ENCODE measurements at regions not wholly inside any gene's neighbourhood (a gene's known extent, or its start where the extent isn't known, plus 50 kb on each side); places are given as distances from the start of the nearest gene placed in this dataset.
"Not testable (repeated sequence)": the region's sequence is repeated elsewhere in the genome, so short reads cannot be mapped to it uniquely, and the experiment has no call there.

DNA sequence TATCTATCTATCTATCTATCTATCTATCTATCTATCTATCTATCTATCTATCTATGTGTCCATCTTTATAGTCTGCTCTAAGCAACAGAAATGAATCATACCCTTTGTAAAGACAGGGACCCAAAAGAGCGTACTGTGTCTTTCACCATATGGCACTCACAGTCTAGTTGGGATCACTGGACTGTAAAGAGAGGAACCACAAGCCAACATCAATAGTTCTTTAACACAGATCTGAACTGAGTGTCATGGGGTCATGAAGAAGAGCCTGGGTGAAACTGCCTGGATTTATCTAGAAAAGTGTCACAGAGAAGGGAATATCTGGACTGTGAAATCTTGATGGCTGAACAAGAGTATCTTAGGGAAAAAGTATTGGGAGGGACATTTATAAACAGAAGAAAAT, 619.1 kb upstream of the SOX9 start:
- DNase-seq (ENCODE audit: low read depth): no peak

DNA sequence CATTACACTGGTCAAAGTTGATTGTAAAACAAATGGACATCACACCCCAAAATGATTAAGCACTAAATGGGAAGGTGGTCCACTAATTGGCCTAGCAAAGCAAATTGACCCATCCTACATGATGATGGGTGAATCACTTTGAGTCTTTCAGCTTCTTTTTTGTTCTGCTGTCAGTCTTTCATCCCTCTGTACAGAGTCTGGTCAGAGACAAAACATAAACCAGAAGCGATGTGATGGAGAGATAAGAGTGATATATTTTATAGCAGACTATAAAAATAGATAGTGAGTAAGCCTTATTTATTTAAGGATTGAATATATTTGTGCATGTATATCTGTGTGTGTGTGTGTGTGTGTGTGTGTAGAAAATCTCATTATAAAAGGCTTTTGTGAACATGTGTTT, 618.4 kb upstream of the SOX9 start:
- DNase-seq (ENCODE audit: low read depth): no peak

DNA sequence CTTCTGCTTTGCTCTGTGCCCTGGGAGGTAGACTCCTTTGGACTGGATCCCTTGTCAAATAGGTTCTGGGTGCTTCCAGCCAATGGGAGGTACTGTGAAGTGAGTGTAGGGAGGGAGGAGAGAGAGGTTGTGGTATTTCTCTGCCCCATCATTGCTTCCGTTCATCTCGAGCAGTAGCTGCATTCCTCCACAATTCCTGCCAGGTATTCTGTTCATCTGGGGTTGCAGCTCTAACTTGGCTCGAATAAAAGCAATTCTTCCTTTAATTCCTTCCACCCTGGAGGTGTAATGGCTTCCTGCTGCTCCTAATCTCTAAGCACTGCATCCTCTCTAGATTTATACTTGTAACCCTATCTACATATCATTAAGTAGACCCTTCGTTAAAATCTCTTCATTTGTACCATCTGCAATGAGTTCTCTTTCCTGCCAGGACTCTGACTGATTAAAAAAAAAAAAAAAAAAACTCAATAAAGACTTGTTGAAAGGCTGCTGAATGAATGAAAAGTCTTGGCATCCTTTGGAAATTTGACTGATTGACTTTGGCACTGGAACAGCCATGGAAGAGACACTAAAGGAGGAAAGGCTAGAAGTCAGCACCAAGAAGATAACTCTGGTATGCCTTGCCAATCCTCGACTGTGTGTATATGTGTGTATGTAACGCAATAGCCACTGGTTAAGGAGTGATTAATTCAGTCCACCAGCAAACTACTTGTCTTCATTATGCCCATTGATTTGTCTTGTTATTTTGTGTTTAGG, 616.9 kb upstream of the SOX9 start:
- DNase-seq (ENCODE audit: low read depth): no peak

DNA sequence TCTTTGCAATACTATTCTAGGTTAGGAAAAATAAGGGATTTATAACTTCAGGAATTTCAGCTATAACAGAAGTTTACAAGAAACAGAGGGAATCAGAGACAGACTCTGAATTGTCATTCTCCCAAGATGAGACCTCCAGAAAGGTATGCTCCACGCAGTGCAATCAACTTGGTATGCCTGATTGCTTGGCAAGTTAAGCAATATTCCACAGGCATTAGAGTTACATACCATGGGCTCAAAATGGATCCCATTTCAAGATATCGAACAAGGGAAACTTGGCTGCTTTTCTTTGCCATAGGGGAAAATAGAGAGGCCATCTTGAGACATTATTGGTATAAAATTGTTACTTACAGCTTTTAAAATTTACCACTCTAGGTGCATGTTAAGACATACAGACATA, 615.6 kb upstream of the SOX9 start:
- DNase-seq (ENCODE audit: low read depth): no peak

DNA sequence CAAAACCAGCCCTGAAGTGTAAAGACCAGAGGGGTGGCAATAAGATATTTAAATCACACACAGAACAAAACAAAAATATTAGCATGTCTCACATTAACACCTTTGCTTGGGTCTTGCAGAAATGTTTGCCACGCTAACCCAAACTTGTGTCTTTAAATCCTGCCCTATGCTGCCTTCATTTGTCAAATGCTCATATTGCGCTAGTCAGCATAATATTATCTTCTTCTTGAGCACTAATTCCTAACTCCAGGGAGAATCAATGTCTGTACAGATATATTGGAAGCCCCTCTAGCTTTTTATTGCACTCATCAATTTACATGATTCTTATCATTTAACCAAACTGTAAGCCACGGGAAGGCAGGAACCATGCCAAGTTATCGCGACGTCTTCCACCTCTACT, 614.8 kb upstream of the SOX9 start:
- no peak for DNase-seq (ENCODE audit: low read depth)

DNA sequence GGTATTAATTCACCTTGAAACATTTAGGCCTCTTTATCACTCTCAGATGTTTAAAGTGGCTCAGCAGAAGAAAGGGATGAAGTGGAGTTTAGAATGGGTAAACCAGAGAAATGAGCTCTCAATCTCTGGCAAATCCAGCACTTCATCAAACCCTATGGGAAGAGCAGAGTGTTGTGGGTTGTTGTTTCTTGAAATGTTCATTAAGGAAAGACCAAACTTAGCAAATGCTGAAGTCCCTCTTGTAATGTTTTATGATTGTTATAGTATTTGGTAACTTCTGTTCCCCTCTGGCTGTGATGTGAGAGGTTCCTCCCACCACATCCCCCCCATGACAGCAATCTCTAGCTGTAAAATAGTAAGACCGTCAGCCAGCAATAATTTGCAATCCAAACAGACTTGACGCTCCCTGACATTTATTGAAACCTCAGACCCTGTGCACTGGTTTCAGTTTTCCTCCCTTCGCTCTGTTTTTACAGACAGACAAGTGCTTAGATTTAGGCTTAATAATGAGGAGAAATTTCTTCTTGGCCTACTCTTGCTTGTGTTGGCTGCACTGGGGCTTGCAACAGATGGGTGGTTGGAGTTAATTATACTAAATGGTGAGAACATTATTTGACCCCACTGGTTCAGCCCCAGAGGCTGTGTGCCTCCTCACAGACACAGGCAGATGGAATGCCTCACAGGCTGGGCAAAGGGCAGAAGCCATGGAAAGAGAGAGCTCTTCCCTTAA, 609.4 kb upstream of the SOX9 start:
- no peak for DNase-seq (ENCODE audit: low read depth)

DNA sequence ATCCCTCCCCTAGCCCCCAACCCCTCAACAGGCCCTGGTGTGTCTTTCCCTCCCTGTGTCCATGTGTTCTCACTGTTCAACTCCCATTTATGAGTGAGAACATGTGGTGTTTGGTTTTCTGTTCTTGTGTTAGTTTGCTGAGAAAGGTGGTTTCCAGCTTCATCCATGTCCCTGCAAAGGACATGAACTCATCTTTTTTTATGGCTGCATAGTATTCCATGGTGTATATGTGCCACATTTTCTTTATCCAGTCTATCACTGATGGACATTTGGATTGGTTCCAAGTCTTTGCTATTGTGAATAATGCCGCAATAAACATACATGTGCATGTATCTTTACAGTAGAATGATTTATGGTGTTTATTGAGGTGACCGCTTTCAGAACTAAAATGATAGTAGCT, 607.1 kb upstream of the SOX9 start:
- DNase-seq (ENCODE audit: low read depth): not testable (repeated sequence)

DNA sequence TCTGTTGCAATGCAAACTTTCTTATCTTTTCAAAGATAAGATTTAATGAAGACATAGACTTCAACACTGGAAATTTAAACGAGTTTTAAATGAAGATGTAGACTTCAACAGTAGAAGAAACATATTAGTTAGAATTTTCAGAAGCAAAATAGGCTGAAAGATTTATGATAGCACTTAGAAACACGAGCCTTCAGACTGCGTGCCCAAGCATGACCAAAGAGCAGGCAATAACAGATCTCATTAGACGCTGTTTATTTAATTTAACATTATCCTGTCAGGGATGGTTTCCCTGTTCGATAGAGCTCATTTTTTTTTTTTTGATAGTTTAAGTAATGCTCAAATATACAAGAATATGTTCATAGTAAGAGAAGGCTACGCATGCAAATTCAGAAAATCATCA, 604.7 kb upstream of the SOX9 start:
- no peak for DNase-seq (ENCODE audit: low read depth)

DNA sequence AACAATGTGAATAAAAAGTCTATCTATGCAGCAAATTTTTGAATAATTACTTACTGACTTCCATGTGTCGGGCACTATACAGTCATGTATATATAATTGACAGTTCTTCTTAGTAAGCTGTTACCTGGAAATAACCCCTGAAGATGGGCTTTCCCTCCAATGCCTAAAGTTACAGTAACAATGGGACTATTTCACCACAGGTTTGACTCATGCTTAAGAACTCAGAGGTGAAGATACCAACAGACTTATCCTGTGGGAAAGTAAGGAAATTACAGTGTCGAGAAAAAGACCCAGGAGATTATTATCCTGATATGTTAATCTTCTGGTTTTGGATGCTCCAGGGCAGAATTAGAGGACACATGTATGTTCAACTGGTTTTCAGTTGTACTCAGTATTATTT, 601.5 kb upstream of the SOX9 start:
- no peak for DNase-seq (ENCODE audit: low read depth)

DNA sequence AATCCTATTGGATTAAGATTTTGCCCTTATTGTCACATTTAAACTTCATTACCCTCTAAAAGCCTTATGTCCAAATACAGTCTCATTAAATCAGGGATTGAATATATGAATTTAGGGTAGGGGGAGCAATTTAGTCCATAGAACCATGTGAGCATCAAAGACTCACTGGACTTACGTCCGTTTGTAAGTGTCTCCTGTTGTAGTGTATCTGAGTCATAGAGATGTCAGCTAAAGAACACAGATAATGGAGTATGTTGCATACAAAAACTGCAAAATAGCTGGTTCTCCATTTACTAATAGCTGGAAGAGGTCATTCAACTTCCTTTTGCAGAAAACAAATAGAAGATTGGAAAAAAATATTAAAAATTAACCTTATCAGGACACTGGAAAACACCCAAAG, 599.1 kb upstream of the SOX9 start:
- DNase-seq (ENCODE audit: low read depth): no peak

DNA sequence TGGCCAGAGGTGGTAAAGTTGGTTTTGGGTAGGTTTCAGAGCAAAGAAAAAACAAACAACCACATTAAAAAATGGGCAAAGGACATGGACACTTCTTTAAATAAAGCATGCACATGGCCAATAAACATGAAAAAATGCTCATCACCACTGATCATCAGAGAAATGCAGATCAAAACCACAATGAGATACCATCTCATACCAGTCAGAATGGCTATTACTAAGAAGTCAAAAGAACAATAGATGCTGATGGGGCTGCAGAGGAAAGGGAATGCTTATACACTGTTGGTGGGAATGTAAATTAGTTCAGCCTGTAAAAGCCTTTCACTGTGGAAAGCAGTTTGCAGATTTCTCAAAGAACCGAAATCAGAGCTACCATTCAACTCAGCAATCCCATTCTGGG, 598.4 kb upstream of the SOX9 start:
- DNase-seq (ENCODE audit: low read depth): no peak

DNA sequence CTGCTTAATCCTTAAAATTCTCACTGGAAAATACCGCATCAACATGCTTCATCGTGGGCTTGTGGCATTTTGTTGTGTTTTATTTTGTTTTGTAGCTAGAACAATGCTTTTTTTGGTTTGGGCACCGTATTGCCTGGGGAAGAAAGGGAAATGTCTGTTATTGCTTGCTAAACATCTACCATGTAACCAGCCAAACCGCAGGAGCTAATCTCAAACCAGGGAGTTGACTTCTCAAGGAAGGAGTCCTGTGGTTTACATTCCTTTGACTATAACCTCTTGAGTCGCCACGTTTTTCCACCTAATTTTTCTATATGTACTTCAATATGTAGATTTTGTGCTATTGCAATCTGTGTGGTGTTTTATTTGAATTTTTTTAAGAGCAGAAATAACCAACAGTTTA, 593.5 kb upstream of the SOX9 start:
- no peak for DNase-seq (ENCODE audit: low read depth)

DNA sequence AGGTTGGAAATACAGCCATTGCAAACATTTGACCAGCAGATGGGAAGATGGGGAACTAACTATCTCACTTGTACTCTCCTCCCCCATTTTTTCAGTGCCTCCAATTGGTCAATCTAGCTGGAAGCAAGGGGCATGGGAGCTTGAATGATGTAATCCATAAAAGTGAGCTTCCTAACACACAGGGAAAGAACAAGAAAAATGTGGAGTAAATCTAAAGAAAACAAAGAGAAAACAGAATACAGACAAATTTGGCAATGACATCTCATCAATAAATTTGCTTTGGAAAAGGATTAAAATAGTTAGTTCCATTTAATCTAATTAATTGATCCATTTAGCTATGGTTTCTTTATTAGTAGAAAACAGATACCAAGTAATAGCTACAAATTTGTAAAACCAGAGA, 592.6 kb upstream of the SOX9 start:
- peak; percentile 5 for DNase-seq (ENCODE audit: low read depth)

DNA sequence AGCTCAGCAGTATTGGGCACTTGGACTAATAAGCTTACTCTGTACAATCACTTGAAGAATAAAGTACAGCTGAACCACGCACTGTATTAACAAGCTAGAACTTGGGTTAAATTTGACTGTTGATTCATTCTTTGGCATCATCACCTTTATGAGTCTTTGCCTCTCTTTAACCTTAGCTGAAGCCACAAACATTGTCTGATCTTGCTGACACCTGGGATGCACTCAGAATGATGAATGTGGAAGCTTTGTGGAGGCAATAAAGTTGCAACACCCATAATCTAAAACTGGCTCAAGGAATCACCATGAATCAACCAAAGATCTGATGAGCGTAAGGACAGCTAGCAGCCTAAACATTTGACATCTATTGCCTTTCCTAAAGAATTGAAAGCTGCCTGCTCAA, 590.6 kb upstream of the SOX9 start:
- DNase-seq (ENCODE audit: low read depth): no peak

DNA sequence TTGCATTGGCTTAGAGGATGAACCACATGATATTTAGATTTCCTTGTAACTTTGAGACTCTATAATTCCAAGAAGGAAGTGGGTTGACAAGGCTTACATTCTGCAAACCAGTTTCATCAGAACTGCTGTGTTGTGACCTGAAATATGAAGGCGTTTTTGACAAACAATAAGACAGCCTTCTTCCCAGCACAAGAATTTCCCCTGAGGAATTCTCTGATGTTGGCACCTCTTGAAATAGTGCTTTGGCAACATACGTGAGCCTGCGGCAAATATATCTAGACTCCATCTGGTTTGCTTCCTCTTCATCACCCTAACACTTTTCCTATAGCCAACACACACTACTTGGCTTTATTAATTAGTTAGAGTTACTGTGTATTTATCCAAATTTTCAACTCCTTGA, 585.5 kb upstream of the SOX9 start:
- no peak for DNase-seq (ENCODE audit: low read depth)

DNA sequence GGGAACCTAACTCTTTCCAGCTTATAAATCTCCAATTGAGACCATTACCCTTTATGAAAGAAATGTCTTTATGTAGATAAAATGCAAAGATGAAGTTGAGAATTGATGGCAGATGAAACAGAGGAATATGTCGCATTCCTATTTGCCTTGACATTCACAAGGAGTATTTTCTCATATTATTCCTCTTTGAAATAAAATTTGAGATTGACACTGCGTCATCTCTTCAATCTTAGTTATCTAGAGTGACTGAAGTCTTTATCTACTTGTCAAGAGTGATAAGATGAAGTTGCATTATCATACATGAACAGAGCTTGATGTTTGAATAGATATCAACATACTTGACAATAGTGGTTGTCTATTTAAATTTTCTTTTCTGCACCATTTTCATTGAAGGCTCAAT, 574.4 kb upstream of the SOX9 start:
- no peak for DNase-seq (ENCODE audit: low read depth)

DNA sequence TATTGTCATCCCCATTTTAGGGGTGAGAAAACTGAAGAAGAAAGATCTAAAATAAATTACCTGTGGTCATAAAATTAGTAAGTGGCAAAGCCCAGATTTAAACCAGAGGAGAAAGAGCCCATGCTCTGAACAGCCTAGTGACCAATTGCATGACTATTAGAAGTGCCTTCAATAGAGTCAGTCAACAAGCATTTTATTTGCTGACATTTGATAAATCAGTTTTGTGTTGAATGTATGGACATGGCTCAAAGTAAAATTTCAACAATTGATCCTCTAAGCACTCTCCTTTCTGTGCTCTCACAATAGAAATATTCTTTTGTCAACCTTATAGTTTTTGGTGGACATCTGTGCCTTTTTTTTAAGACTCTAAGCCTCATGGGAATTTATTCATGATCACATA, 572.9 kb upstream of the SOX9 start:
- no peak for DNase-seq (ENCODE audit: low read depth)

DNA sequence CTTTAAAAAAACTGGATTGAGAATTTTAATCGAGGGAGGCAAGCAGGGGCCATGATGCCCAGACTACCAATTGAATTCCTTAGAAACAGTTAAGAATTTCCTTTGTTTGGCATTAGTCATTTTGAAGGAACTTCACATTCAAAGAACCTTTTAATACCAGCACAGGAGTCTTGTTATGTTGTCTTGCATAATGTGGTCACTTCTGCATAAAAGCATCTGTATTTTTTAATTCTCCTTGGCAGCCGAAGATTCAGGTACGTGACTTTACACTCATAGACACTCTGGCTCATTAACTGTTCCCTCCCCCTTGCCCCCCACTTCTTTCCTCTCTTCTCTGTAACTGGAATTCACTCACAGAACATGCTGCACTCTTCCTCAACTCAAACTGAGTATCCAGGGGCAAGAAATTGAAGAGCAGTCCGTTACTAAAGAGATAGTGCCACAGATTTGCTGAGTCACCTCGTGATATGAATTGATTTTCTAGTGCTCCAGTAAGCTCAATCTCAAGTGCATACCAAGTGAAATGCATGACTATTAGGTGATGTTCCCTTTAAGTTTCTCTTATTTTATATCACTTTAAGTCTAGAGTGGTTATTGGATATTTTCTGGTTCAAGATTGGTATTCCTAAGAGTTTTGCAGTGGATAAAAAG, 572.2 kb upstream of the SOX9 start:
- DNase-seq (ENCODE audit: low read depth): peak; percentile 3

DNA sequence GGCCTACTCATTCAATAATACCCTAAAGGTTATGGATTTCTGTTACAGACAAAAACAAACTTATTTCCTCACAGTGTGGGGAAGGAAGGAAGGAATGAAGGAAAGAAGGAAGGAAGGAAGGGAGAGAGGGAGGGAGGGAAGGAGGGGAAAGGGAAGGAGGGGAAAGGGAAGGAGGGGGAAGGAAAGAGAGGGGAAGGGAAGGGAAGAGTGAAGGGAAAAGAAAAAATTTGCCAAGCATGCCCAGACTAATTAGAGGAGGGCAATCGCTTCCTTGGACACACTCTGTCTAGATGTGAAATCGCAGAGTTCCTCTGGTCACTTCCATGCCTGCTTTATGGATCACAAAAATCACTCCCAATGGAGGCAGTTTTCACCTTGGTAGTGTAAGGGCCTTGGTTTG, 570.1 kb upstream of the SOX9 start:
- DNase-seq (ENCODE audit: low read depth): no peak

DNA sequence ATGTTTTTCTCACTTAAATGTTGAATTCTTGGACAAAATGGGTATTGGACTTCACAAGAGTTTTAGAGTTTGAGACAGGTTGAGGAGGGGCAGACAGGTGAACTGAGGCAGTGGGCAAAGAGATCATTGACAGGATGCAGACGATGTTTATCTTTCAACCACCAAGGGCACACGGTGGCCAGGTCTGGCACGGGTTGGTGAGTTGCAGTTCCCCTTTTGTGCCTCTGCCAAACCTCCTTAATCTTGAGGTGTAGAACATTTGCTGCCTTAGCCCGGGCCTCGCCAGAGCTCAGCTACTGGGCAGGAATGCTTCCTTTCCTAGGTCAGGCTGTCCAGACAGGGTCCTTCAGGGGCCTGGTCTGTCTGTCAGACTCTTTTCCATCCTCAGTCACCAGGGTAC, 567.4 kb upstream of the SOX9 start:
- no peak for DNase-seq (ENCODE audit: low read depth)

DNA sequence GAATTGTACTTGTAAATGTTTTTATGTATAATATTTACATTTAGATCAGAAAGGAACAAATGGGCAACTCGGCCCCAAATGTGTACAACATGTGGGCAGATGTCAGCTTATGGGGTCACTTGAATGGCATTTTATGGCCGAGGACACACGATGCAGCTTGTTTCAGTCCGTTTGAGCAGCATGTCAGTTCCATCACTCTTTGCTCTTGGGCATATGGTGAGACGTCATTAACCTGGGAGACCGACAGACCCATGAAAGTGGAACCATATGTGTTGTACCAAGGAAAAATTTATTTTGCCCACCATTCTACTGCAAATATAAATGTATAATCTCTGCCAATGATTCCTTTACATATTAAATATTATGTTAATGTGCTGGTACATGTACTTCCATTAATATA, 561.9 kb upstream of the SOX9 start:
- DNase-seq (ENCODE audit: low read depth): no peak

DNA sequence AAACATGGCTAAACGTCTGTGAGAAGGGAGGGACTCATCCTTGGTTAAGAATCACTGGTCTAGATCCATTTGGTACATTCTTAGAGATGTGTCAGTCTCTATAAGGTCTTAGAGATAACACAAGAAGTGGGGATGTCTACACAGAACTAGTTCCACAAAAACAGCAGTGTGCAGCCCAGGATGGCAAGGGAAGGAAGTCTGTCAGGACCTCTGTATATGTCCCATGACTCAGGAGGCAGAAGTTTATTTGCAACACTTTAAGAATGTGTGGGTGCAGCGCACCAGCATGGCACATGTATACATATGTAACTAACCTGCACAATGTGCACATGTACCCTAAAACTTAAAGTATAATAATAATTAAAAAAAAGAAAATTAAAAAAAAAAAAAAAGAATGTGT, 548.5 kb upstream of the SOX9 start:
- no peak for DNase-seq (ENCODE audit: low read depth)

DNA sequence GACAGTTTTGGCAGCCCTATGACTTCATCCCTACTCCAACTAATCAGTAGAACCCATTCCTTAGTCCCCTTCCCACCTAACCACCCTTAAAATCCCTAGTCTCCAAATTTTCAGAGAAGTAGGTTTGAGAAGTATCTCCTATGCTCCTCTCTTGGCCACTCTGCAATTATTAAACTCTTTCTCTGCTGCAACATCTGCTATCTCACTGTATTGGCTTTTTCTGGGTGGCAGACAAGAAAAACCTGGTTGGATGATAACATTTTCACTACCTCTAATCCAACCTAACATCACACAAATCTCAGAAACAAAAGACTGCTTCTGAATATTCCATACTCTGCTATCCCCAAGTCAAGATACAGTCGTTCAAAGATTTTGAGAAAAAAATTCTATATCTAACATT, 542.4 kb upstream of the SOX9 start:
- no peak for DNase-seq (ENCODE audit: low read depth)
